ENCODE measurements at regions not wholly inside any gene's neighbourhood (a gene's known extent, or its start where the extent isn't known, plus 50 kb on each side); places are given as distances from the start of the nearest gene placed in this dataset.

DNA sequence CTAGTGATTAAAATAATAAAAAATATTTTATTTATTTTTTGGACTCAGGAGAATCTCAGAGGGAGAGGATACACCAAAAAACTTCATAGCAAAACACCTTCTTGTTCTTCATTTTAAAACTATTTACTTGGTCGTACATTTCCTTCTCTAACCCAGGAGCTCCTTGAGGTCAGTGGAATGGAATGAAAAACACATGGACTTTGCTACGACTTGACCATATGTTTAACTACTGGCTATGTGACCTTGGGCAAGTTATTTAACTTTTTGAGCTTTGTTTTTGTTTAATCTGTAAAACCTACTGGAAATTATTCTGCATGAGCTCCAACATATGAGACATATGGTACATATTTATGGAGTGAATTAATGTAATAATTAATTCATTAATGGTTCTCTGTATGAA, 1005.5 kb upstream of the CITED2 start:
- TF ChIP-seq, protein P1, sequence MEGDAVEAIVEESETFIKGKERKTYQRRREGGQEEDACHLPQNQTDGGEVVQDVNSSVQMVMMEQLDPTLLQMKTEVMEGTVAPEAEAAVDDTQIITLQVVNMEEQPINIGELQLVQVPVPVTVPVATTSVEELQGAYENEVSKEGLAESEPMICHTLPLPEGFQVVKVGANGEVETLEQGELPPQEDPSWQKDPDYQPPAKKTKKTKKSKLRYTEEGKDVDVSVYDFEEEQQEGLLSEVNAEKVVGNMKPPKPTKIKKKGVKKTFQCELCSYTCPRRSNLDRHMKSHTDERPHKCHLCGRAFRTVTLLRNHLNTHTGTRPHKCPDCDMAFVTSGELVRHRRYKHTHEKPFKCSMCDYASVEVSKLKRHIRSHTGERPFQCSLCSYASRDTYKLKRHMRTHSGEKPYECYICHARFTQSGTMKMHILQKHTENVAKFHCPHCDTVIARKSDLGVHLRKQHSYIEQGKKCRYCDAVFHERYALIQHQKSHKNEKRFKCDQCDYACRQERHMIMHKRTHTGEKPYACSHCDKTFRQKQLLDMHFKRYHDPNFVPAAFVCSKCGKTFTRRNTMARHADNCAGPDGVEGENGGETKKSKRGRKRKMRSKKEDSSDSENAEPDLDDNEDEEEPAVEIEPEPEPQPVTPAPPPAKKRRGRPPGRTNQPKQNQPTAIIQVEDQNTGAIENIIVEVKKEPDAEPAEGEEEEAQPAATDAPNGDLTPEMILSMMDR (conservative IDR thresholded peaks at IDR 0.05) = no peak
- no peak for TF ChIP-seq EZH2 (IDR thresholded peaks at IDR 0.05; ENCODE audit: low read depth)

All from PC-9 (cell line).